MCF 10A (cell line): ENCODE measurements at regions not wholly inside any gene's neighbourhood (a gene's known extent, or its start where the extent isn't known, plus 50 kb on each side); places are given as distances from the start of the nearest gene placed in this dataset.

Experiments used
- BruUV-seq: library from RNA; stranded (reverse); fragments of 400-500 nt; replicated peaks from 2 replicates; lab custom pipeline; 2021; lab: Mats Ljungman, UMichigan
- CTCF ChIA-PET: fragments of 300-600 bp; sonication (Branson Sonifier 250); formaldehyde crosslinking; extraction: SDS; loops from one replicate; lab custom pipeline; 2021; ENCODE audit warnings: antibody characterized with exemption, inconsistent platforms; lab: Yijun Ruan, JAX
- POLR2A ChIA-PET: fragments of 300-600, 350-650 bp; sonication (Branson Sonifier 250); formaldehyde crosslinking; extraction: SDS; loops from one replicate; lab custom pipeline; 2020; ENCODE audit warnings: antibody characterized with exemption, inconsistent platforms; lab: Yijun Ruan, JAX
- DNase-seq: peaks from one replicate; pipeline ENCODE4 v3.0.0-alpha.2; 2018; ENCODE audit not compliant: unreplicated experiment
- H3K27ac Mint-ChIP-seq: one replicate; pipeline ENCODE4 v1.8.0; 2022; ENCODE audit warnings: mild to moderate bottlenecking, low read depth, mixed read lengths; ENCODE audit not compliant: unreplicated experiment
- H3K27me3 Mint-ChIP-seq: one replicate; pipeline ENCODE4 v1.8.0; 2022; ENCODE audit warnings: mixed read lengths; ENCODE audit not compliant: insufficient read depth, unreplicated experiment
- H3K36me3 Mint-ChIP-seq: one replicate; pipeline ENCODE4 v1.8.0; 2022; ENCODE audit warnings: mild to moderate bottlenecking, moderate library complexity, mixed read lengths; ENCODE audit not compliant: insufficient read depth, unreplicated experiment
- H3K4me1 Mint-ChIP-seq: one replicate; pipeline ENCODE4 v1.8.0; 2022; ENCODE audit warnings: mixed read lengths; ENCODE audit not compliant: insufficient read depth, unreplicated experiment
- H3K4me3 Mint-ChIP-seq: one replicate; pipeline ENCODE4 v1.8.0; 2022; ENCODE audit warnings: mild to moderate bottlenecking, moderate library complexity, mixed read lengths; ENCODE audit not compliant: unreplicated experiment
- H3K9me3 Mint-ChIP-seq: one replicate; pipeline ENCODE4 v1.8.0; 2022; ENCODE audit warnings: mixed read lengths; ENCODE audit not compliant: unreplicated experiment
- CTCF ChIP-seq: fragments of 200-600 bp; IDR thresholded peaks from one replicate; pipeline ENCODE4 v1.8.0; 2022; ENCODE audit warnings: antibody characterized with exemption, mild to moderate bottlenecking; ENCODE audit not compliant: unreplicated experiment
- intact Hi-C: fragments of 100-400 bp; cut with micrococcal nuclease; formaldehyde crosslinking; loops from 2 replicates; pipeline ENCODE4 v1.14.1; 2022

- ChIA-PET CTCF (no interaction called here), POLR2A (no interaction called here)
- no peak for DNase-seq
- Mint-ChIP-seq H3K9me3 (peaks cover 7% of the 10 kb centered on the region), H3K27ac (no peak overlapping the region), H3K36me3 (no peaks in the 10 kb centered on the region), H3K4me3 (no peak overlapping the region), H3K27me3 (no peaks in the 10 kb centered on the region), H3K4me1 (peaks cover 9% of the 10 kb centered on the region)
- no peak for TF ChIP-seq CTCF
- no TSS peak for BruUV-seq
- intact Hi-C loops, result no loop called here
Observed at GRCh38 chr10:112871021-112871420, 79.0 kb upstream of the TCF7L2 start.

GRCh38 chr10:112872728-112873127, 77.3 kb upstream of the TCF7L2 start:
- ChIA-PET POLR2A (no interaction called here), CTCF (no interaction called here)
- no peak for TF ChIP-seq CTCF
- Mint-ChIP-seq H3K27me3 (no peaks in the 10 kb centered on the region), H3K27ac (no peak overlapping the region), H3K9me3 (no peaks in the 10 kb centered on the region), H3K36me3 (no peaks in the 10 kb centered on the region), H3K4me3 (no peak overlapping the region), H3K4me1 (peaks cover 9% of the 10 kb centered on the region)
- intact Hi-C loops, result no loop called here
- no peak for DNase-seq
- BruUV-seq, result no TSS peak

GRCh38 chr10:112873541-112873940, 76.5 kb upstream of the TCF7L2 start:
- CTCF ChIA-PET, result no interaction called here
- Mint-ChIP-seq H3K27me3 (no peaks in the 10 kb centered on the region), H3K27ac (no peak overlapping the region), H3K4me1 (peaks cover 9% of the 10 kb centered on the region), H3K4me3 (no peak overlapping the region), H3K9me3 (no peaks in the 10 kb centered on the region), H3K36me3 (no peaks in the 10 kb centered on the region)
- TF ChIP-seq CTCF, result no peak
- no peak for DNase-seq
- POLR2A ChIA-PET, result no interaction called here
- BruUV-seq, result no TSS peak
- intact Hi-C loops, result no loop called here

- no peaks in the 10 kb centered on the region for H3K27me3 Mint-ChIP-seq
- POLR2A ChIA-PET, result interaction anchor here (1.7 kb wide), 1 partner anchor 9 kb away, joined by 5 read pairs; no protein-coding TSS in a partner anchor
- TF ChIP-seq CTCF, result no peak
Observed at GRCh38 chr10:112874982-112875381, 75.1 kb upstream of the TCF7L2 start.

More at GRCh38 chr10:112874982-112875381, 75.1 kb upstream of the TCF7L2 start:
- no peaks in the 10 kb centered on the region for H3K36me3 Mint-ChIP-seq
- no TSS peak for BruUV-seq
- H3K4me1 Mint-ChIP-seq, result peaks cover 9% of the 10 kb centered on the region
- H3K27ac Mint-ChIP-seq, result no peak overlapping the region
- H3K9me3 Mint-ChIP-seq, result no peaks in the 10 kb centered on the region
- intact Hi-C loops, result no loop called here
- no peak for DNase-seq
- no peak overlapping the region for H3K4me3 Mint-ChIP-seq
- CTCF ChIA-PET, result no interaction called here
